ENCODE measurements at regions not wholly inside any gene's neighbourhood (a gene's known extent, or its start where the extent isn't known, plus 50 kb on each side); places are given as distances from the start of the nearest gene placed in this dataset.
A peak's percentile ranks its signal among the peaks of the same experiment; 100 is the strongest.

- H3K27me3 ChIP-seq, result no peaks in the 10 kb centered on the region
- H3K36me3 ChIP-seq, result no peaks in the 10 kb centered on the region
- H3K27ac ChIP-seq, result no peak overlapping the region
- no peaks in the 10 kb centered on the region for H3K9me3 ChIP-seq (ENCODE audit: low read depth)
- no peak for DNase-seq (ENCODE audit: low read depth in 1 of 2, low spot score in 1 of 2)
- H3K4me3 ChIP-seq, result no peak overlapping the region
- no peaks in the 10 kb centered on the region for H3K4me1 ChIP-seq (ENCODE audit: low read depth)
- TF ChIP-seq CTCF (IDR thresholded peaks at IDR 0.05; ENCODE audit: low read depth, low read length), result no peak
These were observed 1443.0 kb upstream of the CDH6 start for GRCh38 chr5:29750453-29750852.

- no peak for DNase-seq (ENCODE audit: low read depth in 1 of 2, low spot score in 1 of 2)
- H3K4me1 ChIP-seq (ENCODE audit: low read depth), result no peaks in the 10 kb centered on the region
- no peak overlapping the region for H3K27ac ChIP-seq
- H3K4me3 ChIP-seq, result no peak overlapping the region
- no peaks in the 10 kb centered on the region for H3K9me3 ChIP-seq (ENCODE audit: low read depth)
- no peaks in the 10 kb centered on the region for H3K36me3 ChIP-seq
- H3K27me3 ChIP-seq, result no peaks in the 10 kb centered on the region
- no peak for TF ChIP-seq CTCF (IDR thresholded peaks at IDR 0.05; ENCODE audit: low read depth, low read length)
These were observed 1448.9 kb upstream of the CDH6 start for GRCh38 chr5:29744618-29745017.

- H3K9me3 ChIP-seq (ENCODE audit: low read depth), result no peaks in the 10 kb centered on the region
- H3K4me3 ChIP-seq, result no peak overlapping the region
- H3K27me3 ChIP-seq, result no peaks in the 10 kb centered on the region
- DNase-seq (ENCODE audit: low read depth in 1 of 2, low spot score in 1 of 2), result peak in 1 of 2 donors; percentile 5
- H3K27ac ChIP-seq, result no peak overlapping the region
- no peak for TF ChIP-seq CTCF (IDR thresholded peaks at IDR 0.05; ENCODE audit: low read depth, low read length)
- no peaks in the 10 kb centered on the region for H3K4me1 ChIP-seq (ENCODE audit: low read depth)
- H3K36me3 ChIP-seq, result no peaks in the 10 kb centered on the region
These were observed 1472.5 kb upstream of the CDH6 start for GRCh38 chr5:29720954-29721353.

GRCh38 chr5:29719171-29719570, 1474.3 kb upstream of the CDH6 start:
- Histone ChIP-seq H3K27me3 (no peaks in the 10 kb centered on the region), H3K27ac (no peak overlapping the region), H3K4me1 (ENCODE audit: low read depth) (no peaks in the 10 kb centered on the region), H3K9me3 (ENCODE audit: low read depth) (no peaks in the 10 kb centered on the region), H3K4me3 (no peak overlapping the region), H3K36me3 (no peaks in the 10 kb centered on the region)
- TF ChIP-seq CTCF (IDR thresholded peaks at IDR 0.05; ENCODE audit: low read depth, low read length), result no peak
- DNase-seq (ENCODE audit: low read depth in 1 of 2, low spot score in 1 of 2), result no peak

GRCh38 chr5:29715167-29715566, 1478.3 kb upstream of the CDH6 start:
- no peak for DNase-seq (ENCODE audit: low read depth in 1 of 2, low spot score in 1 of 2)
- H3K27me3 ChIP-seq, result no peaks in the 10 kb centered on the region
- no peaks in the 10 kb centered on the region for H3K36me3 ChIP-seq

More at GRCh38 chr5:29715167-29715566, 1478.3 kb upstream of the CDH6 start:
- no peak for TF ChIP-seq CTCF (IDR thresholded peaks at IDR 0.05; ENCODE audit: low read depth, low read length)
- H3K9me3 ChIP-seq (ENCODE audit: low read depth), result no peaks in the 10 kb centered on the region
- no peak overlapping the region for H3K27ac ChIP-seq
- H3K4me3 ChIP-seq, result no peak overlapping the region
- no peaks in the 10 kb centered on the region for H3K4me1 ChIP-seq (ENCODE audit: low read depth)

All from cardiac muscle cell (in vitro differentiated cells and primary cell).